GM23338 (cell line): ENCODE measurements at regions not wholly inside any gene's neighbourhood (a gene's known extent, or its start where the extent isn't known, plus 50 kb on each side); places are given as distances from the start of the nearest gene placed in this dataset.

Experiments used
- ATAC-seq: fragments of 200-7000 bp; cut with Tn5 transposase; 3 replicates; pipeline ENCODE4 v1.9.1; 2020
- DNase-seq: peaks from one replicate; pipeline ENCODE4 v3.0.0-alpha.2; 2015; ENCODE audit warnings: low spot score
- H2AFZ ChIP-seq: fragments of 200-600 bp; sonication (generic); 2 replicates; pipeline ENCODE4 v1.8.0; 2016; ENCODE audit warnings: antibody characterized with exemption, mild to moderate bottlenecking, moderate library complexity
- H3F3A ChIP-seq: fragments of 200-600 bp; sonication (generic); replicated peaks from 2 replicates; pipeline ENCODE4 v1.8.0; 2017; ENCODE audit warnings: antibody characterized with exemption, mixed run types, low read depth
- H3K27ac ChIP-seq: fragments of 200-600 bp; sonication (generic); 2 replicates; pipeline ENCODE4 v1.6.1; 2016; ENCODE audit warnings: low read depth
- H3K27me3 ChIP-seq: fragments of 200-600 bp; sonication (generic); 2 replicates; pipeline ENCODE4 v1.8.0; 2016; ENCODE audit warnings: mild to moderate bottlenecking, mixed run types, moderate library complexity; ENCODE audit not compliant: insufficient read depth
- H3K36me3 ChIP-seq: fragments of 200-600 bp; sonication (generic); 2 replicates; pipeline ENCODE4 v1.8.0; 2016; ENCODE audit warnings: mild to moderate bottlenecking; ENCODE audit not compliant: insufficient read depth
- H3K4me1 ChIP-seq: fragments of 200-600 bp; sonication (generic); 2 replicates; pipeline ENCODE4 v1.8.0; 2016; ENCODE audit warnings: mild to moderate bottlenecking, moderate library complexity; ENCODE audit not compliant: insufficient read depth
- H3K4me2 ChIP-seq: fragments of 200-600 bp; sonication (generic); 2 replicates; pipeline ENCODE4 v1.7.1; 2017; ENCODE audit warnings: mixed run types
- H3K4me3 ChIP-seq: fragments of 200-600 bp; sonication (generic); 2 replicates; pipeline ENCODE4 v1.6.1; 2016; ENCODE audit warnings: mixed run types
- H3K79me2 ChIP-seq: fragments of 200-600 bp; sonication (generic); replicated peaks from 2 replicates; pipeline ENCODE4 v1.8.0; 2017; ENCODE audit warnings: mild to moderate bottlenecking; ENCODE audit not compliant: insufficient read depth
- H3K9me2 ChIP-seq: fragments of 200-600 bp; sonication (generic); 2 replicates; pipeline ENCODE4 v1.8.0; 2017; ENCODE audit not compliant: insufficient read depth
- H4K20me1 ChIP-seq: fragments of 200-600 bp; sonication (generic); replicated peaks from 2 replicates; pipeline ENCODE4 v1.8.0; 2017; ENCODE audit warnings: mild to moderate bottlenecking; ENCODE audit not compliant: insufficient read depth
- H3K27ac Mint-ChIP-seq: 2 replicates; pipeline ENCODE4 v1.8.0; 2020; ENCODE audit warnings: inconsistent platforms, mild to moderate bottlenecking, moderate library complexity, mixed read lengths
- H3K27me3 Mint-ChIP-seq: 3 replicates; pipeline ENCODE4 v1.8.0; 2022; ENCODE audit warnings: low read depth, mild to moderate bottlenecking, moderate library complexity, mixed read lengths, inconsistent platforms; ENCODE audit not compliant: insufficient read depth, poor library complexity
- H3K36me3 Mint-ChIP-seq: 3 replicates; pipeline ENCODE4 v1.8.0; 2021; ENCODE audit warnings: low read depth, mild to moderate bottlenecking, inconsistent platforms, moderate library complexity, mixed read lengths
- H3K4me1 Mint-ChIP-seq: 3 replicates; pipeline ENCODE4 v1.8.0; 2020; ENCODE audit warnings: mild to moderate bottlenecking, inconsistent platforms, mixed read lengths
- H3K4me3 Mint-ChIP-seq: 3 replicates; pipeline ENCODE4 v1.8.0; 2021; ENCODE audit warnings: moderate library complexity, mild to moderate bottlenecking, inconsistent platforms, mixed read lengths
- H3K9me3 Mint-ChIP-seq: 3 replicates; pipeline ENCODE4 v1.8.0; 2020; ENCODE audit warnings: moderate library complexity, mild to moderate bottlenecking, inconsistent platforms, mixed read lengths
- CREB1 ChIP-seq: fragments of 250-450 bp; sonication (Bioruptor Pico); IDR thresholded peaks from 2 replicates; pipeline ENCODE4 v1.5.0; 2020; ENCODE audit warnings: low read depth, mild to moderate bottlenecking, moderate library complexity
- EZH2phosphoT487 ChIP-seq: fragments of 200-600 bp; sonication (generic); IDR thresholded peaks from one replicate; pipeline ENCODE4 v1.8.1; 2018; ENCODE audit warnings: antibody characterized with exemption; ENCODE audit not compliant: unreplicated experiment
- JUNB ChIP-seq: IDR thresholded peaks from one replicate; pipeline ENCODE4 v1.6.1; 2016; ENCODE audit warnings: antibody characterized with exemption; ENCODE audit not compliant: unreplicated experiment
- POLR2AphosphoS5 ChIP-seq: IDR thresholded peaks from 2 replicates; pipeline ENCODE4 v1.6.1; 2016; ENCODE audit warnings: antibody characterized with exemption, low read depth
- STAT1 ChIP-seq: IDR thresholded peaks from one replicate; pipeline ENCODE4 v1.6.1; 2016; ENCODE audit warnings: antibody characterized with exemption; ENCODE audit not compliant: unreplicated experiment
- TF ChIP-seq, protein P1 (sequence below): IDR thresholded peaks from 2 replicates; pipeline ENCODE4 v1.6.1; 2016; ENCODE audit warnings: antibody characterized with exemption
- TF ChIP-seq, protein P2 (sequence below): fragments of 250-450 bp; sonication (Bioruptor Pico); IDR thresholded peaks from 2 replicates; pipeline ENCODE4 v1.5.0; 2020; ENCODE audit warnings: mild to moderate bottlenecking, moderate library complexity

DNA sequence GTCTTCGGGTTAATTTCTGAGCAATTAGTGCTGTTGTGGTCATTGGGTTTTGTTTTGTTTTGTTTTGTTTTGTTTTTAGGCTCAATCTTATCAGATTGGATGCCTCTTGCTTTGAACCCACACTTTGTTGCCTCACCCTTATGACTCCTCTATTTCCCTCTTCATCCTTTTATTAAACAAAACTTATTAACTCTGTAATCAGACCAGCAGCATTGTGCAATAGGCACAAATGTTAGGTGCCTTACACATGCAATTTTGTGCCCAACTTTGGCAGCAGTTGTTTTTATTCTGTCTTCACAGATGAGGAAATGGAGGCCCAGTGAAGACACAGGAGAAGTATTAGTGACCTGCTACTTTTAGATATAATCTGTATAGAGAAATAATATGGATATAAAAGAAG is 377.7 kb downstream of the KCNRG start:
- no peak overlapping the region for H3K27ac ChIP-seq
- DNase-seq (no peak), ATAC-seq (no peak)
- H3K4me1 Mint-ChIP-seq = peaks cover 31% of the 10 kb centered on the region
- TF ChIP-seq STAT1 = no peak
- TF ChIP-seq, protein P1, sequence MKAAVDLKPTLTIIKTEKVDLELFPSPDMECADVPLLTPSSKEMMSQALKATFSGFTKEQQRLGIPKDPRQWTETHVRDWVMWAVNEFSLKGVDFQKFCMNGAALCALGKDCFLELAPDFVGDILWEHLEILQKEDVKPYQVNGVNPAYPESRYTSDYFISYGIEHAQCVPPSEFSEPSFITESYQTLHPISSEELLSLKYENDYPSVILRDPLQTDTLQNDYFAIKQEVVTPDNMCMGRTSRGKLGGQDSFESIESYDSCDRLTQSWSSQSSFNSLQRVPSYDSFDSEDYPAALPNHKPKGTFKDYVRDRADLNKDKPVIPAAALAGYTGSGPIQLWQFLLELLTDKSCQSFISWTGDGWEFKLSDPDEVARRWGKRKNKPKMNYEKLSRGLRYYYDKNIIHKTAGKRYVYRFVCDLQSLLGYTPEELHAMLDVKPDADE = no peak
- TF ChIP-seq EZH2phosphoT487 = no peak
- no peak for TF ChIP-seq POLR2AphosphoS5
- no peak for TF ChIP-seq JUNB
- TF ChIP-seq CREB1 (CRISPR knock-in tag) = no peak
- TF ChIP-seq, protein P2, sequence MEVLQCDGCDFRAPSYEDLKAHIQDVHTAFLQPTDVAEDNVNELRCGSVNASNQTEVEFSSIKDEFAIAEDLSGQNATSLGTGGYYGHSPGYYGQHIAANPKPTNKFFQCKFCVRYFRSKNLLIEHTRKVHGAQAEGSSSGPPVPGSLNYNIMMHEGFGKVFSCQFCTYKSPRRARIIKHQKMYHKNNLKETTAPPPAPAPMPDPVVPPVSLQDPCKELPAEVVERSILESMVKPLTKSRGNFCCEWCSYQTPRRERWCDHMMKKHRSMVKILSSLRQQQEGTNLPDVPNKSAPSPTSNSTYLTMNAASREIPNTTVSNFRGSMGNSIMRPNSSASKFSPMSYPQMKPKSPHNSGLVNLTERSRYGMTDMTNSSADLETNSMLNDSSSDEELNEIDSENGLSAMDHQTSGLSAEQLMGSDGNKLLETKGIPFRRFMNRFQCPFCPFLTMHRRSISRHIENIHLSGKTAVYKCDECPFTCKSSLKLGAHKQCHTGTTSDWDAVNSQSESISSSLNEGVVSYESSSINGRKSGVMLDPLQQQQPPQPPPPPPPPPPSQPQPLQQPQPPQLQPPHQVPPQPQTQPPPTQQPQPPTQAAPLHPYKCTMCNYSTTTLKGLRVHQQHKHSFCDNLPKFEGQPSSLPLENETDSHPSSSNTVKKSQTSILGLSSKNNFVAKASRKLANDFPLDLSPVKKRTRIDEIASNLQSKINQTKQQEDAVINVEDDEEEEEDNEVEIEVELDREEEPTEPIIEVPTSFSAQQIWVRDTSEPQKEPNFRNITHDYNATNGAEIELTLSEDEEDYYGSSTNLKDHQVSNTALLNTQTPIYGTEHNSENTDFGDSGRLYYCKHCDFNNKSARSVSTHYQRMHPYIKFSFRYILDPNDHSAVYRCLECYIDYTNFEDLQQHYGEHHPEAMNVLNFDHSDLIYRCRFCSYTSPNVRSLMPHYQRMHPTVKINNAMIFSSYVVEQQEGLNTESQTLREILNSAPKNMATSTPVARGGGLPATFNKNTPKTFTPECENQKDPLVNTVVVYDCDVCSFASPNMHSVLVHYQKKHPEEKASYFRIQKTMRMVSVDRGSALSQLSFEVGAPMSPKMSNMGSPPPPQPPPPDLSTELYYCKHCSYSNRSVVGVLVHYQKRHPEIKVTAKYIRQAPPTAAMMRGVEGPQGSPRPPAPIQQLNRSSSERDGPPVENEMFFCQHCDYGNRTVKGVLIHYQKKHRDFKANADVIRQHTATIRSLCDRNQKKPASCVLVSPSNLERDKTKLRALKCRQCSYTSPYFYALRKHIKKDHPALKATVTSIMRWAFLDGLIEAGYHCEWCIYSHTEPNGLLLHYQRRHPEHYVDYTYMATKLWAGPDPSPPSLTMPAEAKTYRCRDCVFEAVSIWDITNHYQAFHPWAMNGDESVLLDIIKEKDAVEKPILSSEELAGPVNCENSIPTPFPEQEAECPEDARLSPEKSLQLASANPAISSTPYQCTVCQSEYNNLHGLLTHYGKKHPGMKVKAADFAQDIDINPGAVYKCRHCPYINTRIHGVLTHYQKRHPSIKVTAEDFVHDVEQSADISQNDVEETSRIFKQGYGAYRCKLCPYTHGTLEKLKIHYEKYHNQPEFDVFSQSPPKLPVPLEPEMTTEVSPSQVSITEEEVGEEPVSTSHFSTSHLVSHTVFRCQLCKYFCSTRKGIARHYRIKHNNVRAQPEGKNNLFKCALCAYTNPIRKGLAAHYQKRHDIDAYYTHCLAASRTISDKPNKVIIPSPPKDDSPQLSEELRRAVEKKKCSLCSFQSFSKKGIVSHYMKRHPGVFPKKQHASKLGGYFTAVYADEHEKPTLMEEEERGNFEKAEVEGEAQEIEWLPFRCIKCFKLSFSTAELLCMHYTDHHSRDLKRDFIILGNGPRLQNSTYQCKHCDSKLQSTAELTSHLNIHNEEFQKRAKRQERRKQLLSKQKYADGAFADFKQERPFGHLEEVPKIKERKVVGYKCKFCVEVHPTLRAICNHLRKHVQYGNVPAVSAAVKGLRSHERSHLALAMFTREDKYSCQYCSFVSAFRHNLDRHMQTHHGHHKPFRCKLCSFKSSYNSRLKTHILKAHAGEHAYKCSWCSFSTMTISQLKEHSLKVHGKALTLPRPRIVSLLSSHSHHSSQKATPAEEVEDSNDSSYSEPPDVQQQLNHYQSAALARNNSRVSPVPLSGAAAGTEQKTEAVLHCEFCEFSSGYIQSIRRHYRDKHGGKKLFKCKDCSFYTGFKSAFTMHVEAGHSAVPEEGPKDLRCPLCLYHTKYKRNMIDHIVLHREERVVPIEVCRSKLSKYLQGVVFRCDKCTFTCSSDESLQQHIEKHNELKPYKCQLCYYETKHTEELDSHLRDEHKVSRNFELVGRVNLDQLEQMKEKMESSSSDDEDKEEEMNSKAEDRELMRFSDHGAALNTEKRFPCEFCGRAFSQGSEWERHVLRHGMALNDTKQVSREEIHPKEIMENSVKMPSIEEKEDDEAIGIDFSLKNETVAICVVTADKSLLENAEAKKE (CRISPR knock-in tag) = no peak
- peaks cover 7% of the 10 kb centered on the region for H3K36me3 Mint-ChIP-seq
- H3K27me3 ChIP-seq = no peaks in the 10 kb centered on the region
- no peak overlapping the region for H2AFZ ChIP-seq
- 0 out of 2 replicates have a peak, but pooled peaks cover 1% of the 10 kb centered on the region for H3K9me2 ChIP-seq
- H3K4me3 Mint-ChIP-seq = no peak overlapping the region
- no peak overlapping the region for H3K4me3 ChIP-seq
- no peaks in the 10 kb centered on the region for H4K20me1 ChIP-seq
- H3K9me3 Mint-ChIP-seq = peaks cover 4% of the 10 kb centered on the region; the same call in 2 of the 3 replicates
- H3K79me2 ChIP-seq = no peaks in the 10 kb centered on the region
- peaks cover 3% of the 10 kb centered on the region for H3K27me3 Mint-ChIP-seq
- H3K4me2 ChIP-seq = no peak overlapping the region
- H3K36me3 ChIP-seq = no peaks in the 10 kb centered on the region
- H3K27ac Mint-ChIP-seq = no peak overlapping the region
- H3K4me1 ChIP-seq = peaks cover 39% of the 10 kb centered on the region
- H3F3A ChIP-seq = no peaks in the 10 kb centered on the region
